HL-60 (cell line): ENCODE measurements at regions not wholly inside any gene's neighbourhood (a gene's known extent, or its start where the extent isn't known, plus 50 kb on each side); places are given as distances from the start of the nearest gene placed in this dataset.

ENCODE experiments used
- DNase-seq, 2 experiments: peaks; one replicate each; pipeline ENCODE4 v3.0.0-alpha.2; 2010 to 2020; ENCODE audit warnings: low read depth in 1 of 2, low spot score in 1 of 2
- H3K27ac ChIP-seq: fragments of 250-450 bp; sonication (Bioruptor Pico); replicated peaks from 2 replicates; pipeline ENCODE4 v1.5.1; 2020; ENCODE audit warnings: mild to moderate bottlenecking, moderate library complexity
- H3K27me3 ChIP-seq: fragments of 250-450 bp; sonication (Bioruptor Pico); 2 replicates; pipeline ENCODE4 v1.5.1; 2021; ENCODE audit warnings: mild to moderate bottlenecking, moderate library complexity; ENCODE audit not compliant: insufficient read depth, poor library complexity, severe bottlenecking
- H3K4me3 ChIP-seq: replicated peaks from 2 replicates; pipeline ENCODE4 v1.5.1; 2011; ENCODE audit warnings: mild to moderate bottlenecking, control low read depth, low read length; ENCODE audit not compliant: insufficient read depth
- CTCF ChIP-seq: IDR thresholded peaks from one replicate; pipeline ENCODE4 v1.5.1; 2011; ENCODE audit warnings: low read length, control low read depth, inconsistent platforms; ENCODE audit not compliant: insufficient read depth
- GABPA ChIP-seq: IDR thresholded peaks from 2 replicates; pipeline ENCODE4 v1.6.1; 2012; ENCODE audit warnings: low read depth
- POLR2AphosphoS5 ChIP-seq: IDR thresholded peaks from 2 replicates; pipeline ENCODE4 v1.6.1; 2012; ENCODE audit warnings: low read depth
- SPI1 ChIP-seq: IDR thresholded peaks from 2 replicates; pipeline ENCODE4 v1.6.1; 2012; ENCODE audit warnings: low read depth, mild to moderate bottlenecking, borderline replicate concordance
- TF ChIP-seq, protein P1 (sequence below): IDR thresholded peaks from 2 replicates; pipeline ENCODE4 v1.6.1; 2012; ENCODE audit warnings: low read depth; ENCODE audit not compliant: insufficient replicate concordance

DNA sequence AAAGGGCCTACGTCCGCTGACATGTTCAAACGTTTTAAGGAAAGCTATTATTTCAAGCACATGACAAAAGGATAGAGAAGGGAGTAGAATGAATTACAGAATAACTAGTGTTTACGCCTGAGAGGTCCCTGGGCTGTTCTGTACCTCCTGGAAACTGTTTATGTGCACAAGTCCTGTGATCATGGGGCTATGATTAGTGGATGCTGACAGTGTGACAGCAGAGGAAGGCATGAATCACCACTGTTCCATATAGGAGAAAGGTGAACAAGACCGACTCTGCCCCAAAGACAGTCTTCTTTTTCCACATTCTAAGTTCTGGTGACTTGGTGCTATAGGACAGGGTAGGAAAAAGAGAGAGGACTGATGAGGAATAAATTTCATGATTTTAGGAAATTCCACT lies 249.2 kb upstream of the PRDM1 start:
- no peak overlapping the region for H3K4me3 ChIP-seq
- H3K27me3 ChIP-seq: no peaks in the 10 kb centered on the region
- DNase-seq: no peak
- TF ChIP-seq, protein P1, sequence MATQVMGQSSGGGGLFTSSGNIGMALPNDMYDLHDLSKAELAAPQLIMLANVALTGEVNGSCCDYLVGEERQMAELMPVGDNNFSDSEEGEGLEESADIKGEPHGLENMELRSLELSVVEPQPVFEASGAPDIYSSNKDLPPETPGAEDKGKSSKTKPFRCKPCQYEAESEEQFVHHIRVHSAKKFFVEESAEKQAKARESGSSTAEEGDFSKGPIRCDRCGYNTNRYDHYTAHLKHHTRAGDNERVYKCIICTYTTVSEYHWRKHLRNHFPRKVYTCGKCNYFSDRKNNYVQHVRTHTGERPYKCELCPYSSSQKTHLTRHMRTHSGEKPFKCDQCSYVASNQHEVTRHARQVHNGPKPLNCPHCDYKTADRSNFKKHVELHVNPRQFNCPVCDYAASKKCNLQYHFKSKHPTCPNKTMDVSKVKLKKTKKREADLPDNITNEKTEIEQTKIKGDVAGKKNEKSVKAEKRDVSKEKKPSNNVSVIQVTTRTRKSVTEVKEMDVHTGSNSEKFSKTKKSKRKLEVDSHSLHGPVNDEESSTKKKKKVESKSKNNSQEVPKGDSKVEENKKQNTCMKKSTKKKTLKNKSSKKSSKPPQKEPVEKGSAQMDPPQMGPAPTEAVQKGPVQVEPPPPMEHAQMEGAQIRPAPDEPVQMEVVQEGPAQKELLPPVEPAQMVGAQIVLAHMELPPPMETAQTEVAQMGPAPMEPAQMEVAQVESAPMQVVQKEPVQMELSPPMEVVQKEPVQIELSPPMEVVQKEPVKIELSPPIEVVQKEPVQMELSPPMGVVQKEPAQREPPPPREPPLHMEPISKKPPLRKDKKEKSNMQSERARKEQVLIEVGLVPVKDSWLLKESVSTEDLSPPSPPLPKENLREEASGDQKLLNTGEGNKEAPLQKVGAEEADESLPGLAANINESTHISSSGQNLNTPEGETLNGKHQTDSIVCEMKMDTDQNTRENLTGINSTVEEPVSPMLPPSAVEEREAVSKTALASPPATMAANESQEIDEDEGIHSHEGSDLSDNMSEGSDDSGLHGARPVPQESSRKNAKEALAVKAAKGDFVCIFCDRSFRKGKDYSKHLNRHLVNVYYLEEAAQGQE: no peak
- no peak for TF ChIP-seq SPI1
- no peak for TF ChIP-seq GABPA
- H3K27ac ChIP-seq: no peak overlapping the region

GRCh38 chr6:105836379-105836778 lies 249.8 kb upstream of the PRDM1 start:
- Histone ChIP-seq H3K4me3 (no peak overlapping the region), H3K27ac (no peak overlapping the region), H3K27me3 (no peaks in the 10 kb centered on the region)
- no peak for DNase-seq
- no peak for TF ChIP-seq GABPA
- TF ChIP-seq CTCF: no peak
- TF ChIP-seq SPI1: peak; percentile 67; the same call in 1 of the 2 replicates
- TF ChIP-seq, protein P1: no peak
- no peak for TF ChIP-seq POLR2AphosphoS5

- H3K27ac ChIP-seq: no peak overlapping the region
- no peaks in the 10 kb centered on the region for H3K27me3 ChIP-seq
- H3K4me3 ChIP-seq: no peak overlapping the region
- no peak for TF ChIP-seq GABPA
- TF ChIP-seq, protein P1: no peak
- no peak for TF ChIP-seq CTCF
- no peak for TF ChIP-seq SPI1
- no peak for TF ChIP-seq POLR2AphosphoS5
- DNase-seq: peak in 1 of 2 experiments; percentile 18
Measured at GRCh38 chr6:105835373-105835772, 250.8 kb upstream of the PRDM1 start.
